HL-60 (cell line): ENCODE measurements at regions not wholly inside any gene's neighbourhood (a gene's known extent, or its start where the extent isn't known, plus 50 kb on each side); places are given as distances from the start of the nearest gene placed in this dataset.

ENCODE experiments used
- CTCF ChIP-seq: IDR thresholded peaks from one replicate; pipeline ENCODE4 v1.5.1; 2011; ENCODE audit warnings: low read length, control low read depth, inconsistent platforms; ENCODE audit not compliant: insufficient read depth
- GABPA ChIP-seq: IDR thresholded peaks from 2 replicates; pipeline ENCODE4 v1.6.1; 2012; ENCODE audit warnings: low read depth
- POLR2AphosphoS5 ChIP-seq: IDR thresholded peaks from 2 replicates; pipeline ENCODE4 v1.6.1; 2012; ENCODE audit warnings: low read depth
- REST ChIP-seq: IDR thresholded peaks from 2 replicates; pipeline ENCODE4 v1.6.1; 2012; ENCODE audit warnings: low read depth; ENCODE audit not compliant: insufficient replicate concordance

GRCh38 chr17:65436871-65437270, 124.6 kb downstream of the AXIN2 start:
- TF ChIP-seq REST (no peak), CTCF (no peak), POLR2AphosphoS5 (no peak), GABPA (no peak)
